ENCODE measurements at regions not wholly inside any gene's neighbourhood (a gene's known extent, or its start where the extent isn't known, plus 50 kb on each side); places are given as distances from the start of the nearest gene placed in this dataset.

- Histone ChIP-seq H3K27ac (no peak overlapping the region), H3K4me3 (no peak overlapping the region), H3K36me3 (ENCODE audit: low read depth, missing control alignments) (no peaks in the 10 kb centered on the region), H3K9me3 (no peaks in the 10 kb centered on the region), H3K4me1 (no peaks in the 10 kb centered on the region), H3K27me3 (no peaks in the 10 kb centered on the region)
- intact Hi-C loops (cut with DNase I; ENCODE audit: low total_unique reads): no loop called here
- WGBS, 2 donors: 48 to 56% methylated on average over 3 of the region's 3 CpGs
- TF ChIP-seq POLR2A (IDR thresholded peaks at IDR 0.05) (no peak), CTCF (IDR thresholded peaks at IDR 0.05) (no peak)
- DNase-seq: no peak
Measured at GRCh38 chr18:24731981-24732380, 271.5 kb downstream of the HRH4 start.

GRCh38 chr18:24734058-24734457 lies 273.6 kb downstream of the HRH4 start:
- 53 to 69% methylated on average over 11 of the region's 11 CpGs for WGBS, 2 donors
- TF ChIP-seq POLR2A (IDR thresholded peaks at IDR 0.05) (no peak), CTCF (IDR thresholded peaks at IDR 0.05) (peak in 1 of 3 experiments; percentile 11)
- intact Hi-C loops (cut with DNase I; ENCODE audit: low total_unique reads): no loop called here
- H3K27me3 ChIP-seq: no peaks in the 10 kb centered on the region
- H3K27ac ChIP-seq: no peak overlapping the region
- H3K4me3 ChIP-seq: no peak overlapping the region
- peak; percentile 67 for DNase-seq
- H3K36me3 ChIP-seq (ENCODE audit: low read depth, missing control alignments): no peaks in the 10 kb centered on the region
- H3K9me3 ChIP-seq: no peaks in the 10 kb centered on the region
- no peaks in the 10 kb centered on the region for H3K4me1 ChIP-seq

GRCh38 chr18:24735624-24736231 lies 275.3 kb downstream of the HRH4 start:
- TF ChIP-seq POLR2A (IDR thresholded peaks at IDR 0.05) (no peak), CTCF (IDR thresholded peaks at IDR 0.05) (no peak)
- Histone ChIP-seq H3K27ac (no peak overlapping the region), H3K9me3 (no peaks in the 10 kb centered on the region), H3K36me3 (ENCODE audit: low read depth, missing control alignments) (no peaks in the 10 kb centered on the region), H3K4me1 (no peaks in the 10 kb centered on the region), H3K4me3 (no peak overlapping the region), H3K27me3 (no peaks in the 10 kb centered on the region)
- intact Hi-C loops (cut with DNase I; ENCODE audit: low total_unique reads): no loop called here
- no peak for DNase-seq
- WGBS, 2 donors: 92 to 93% methylated on average over 5 of the region's 5 CpGs

GRCh38 chr18:24736662-24737330 lies 276.4 kb downstream of the HRH4 start:
- H3K4me3 ChIP-seq: no peak overlapping the region
- no peak overlapping the region for H3K27ac ChIP-seq
- no peaks in the 10 kb centered on the region for H3K9me3 ChIP-seq
- intact Hi-C loops (cut with DNase I; ENCODE audit: low total_unique reads): no loop called here
- H3K27me3 ChIP-seq: no peaks in the 10 kb centered on the region
- no peak for DNase-seq
- TF ChIP-seq POLR2A (IDR thresholded peaks at IDR 0.05): no peak
- no peak for TF ChIP-seq CTCF (IDR thresholded peaks at IDR 0.05)
- H3K4me1 ChIP-seq: no peaks in the 10 kb centered on the region
- no peaks in the 10 kb centered on the region for H3K36me3 ChIP-seq (ENCODE audit: low read depth, missing control alignments)
- WGBS, 2 donors: 74 to 80% methylated on average over 8 of the region's 8 CpGs

- intact Hi-C loops (cut with DNase I; ENCODE audit: low total_unique reads): no loop called here
- H3K27ac ChIP-seq: no peak overlapping the region
- WGBS, 2 donors: 88 to 93% methylated on average over 2 of the region's 2 CpGs
- no peak for TF ChIP-seq CTCF (IDR thresholded peaks at IDR 0.05)
- TF ChIP-seq POLR2A (IDR thresholded peaks at IDR 0.05): no peak
- no peaks in the 10 kb centered on the region for H3K9me3 ChIP-seq
- H3K36me3 ChIP-seq (ENCODE audit: low read depth, missing control alignments): no peaks in the 10 kb centered on the region
- H3K27me3 ChIP-seq: no peaks in the 10 kb centered on the region
- H3K4me3 ChIP-seq: no peak overlapping the region
- no peaks in the 10 kb centered on the region for H3K4me1 ChIP-seq
- no peak for DNase-seq
Measured at GRCh38 chr18:24740829-24741228, 280.4 kb downstream of the HRH4 start.

Data from testis (tissue), 2 donors.